ENCODE measurements at regions not wholly inside any gene's neighbourhood (a gene's known extent, or its start where the extent isn't known, plus 50 kb on each side); places are given as distances from the start of the nearest gene placed in this dataset.

- no peaks in the 10 kb centered on the region for H3K36me3 ChIP-seq (ENCODE audit: control insufficient read depth, insufficient read depth, low read length)
- no peak overlapping the region for H3K27ac ChIP-seq (ENCODE audit: low read depth, low read length)
- no peak overlapping the region for H3K9ac ChIP-seq (ENCODE audit: low read depth, low read length)
- H3K4me3 ChIP-seq (ENCODE audit: low read depth, low read length): no peak overlapping the region
- H3K9me3 ChIP-seq (ENCODE audit: control insufficient read depth, insufficient read depth, low read length): peaks cover 6% of the 10 kb centered on the region
- H3K27me3 ChIP-seq (ENCODE audit: control insufficient read depth, insufficient read depth, low read length): no peaks in the 10 kb centered on the region
- H3K4me1 ChIP-seq (ENCODE audit: control insufficient read depth, insufficient read depth, low read length): no peaks in the 10 kb centered on the region
These were observed 184.8 kb downstream of the GBA3 start for GRCh38 chr4:22877486-22878052.

GRCh38 chr4:22876270-22876669 is 183.5 kb downstream of the GBA3 start:
- no peaks in the 10 kb centered on the region for H3K9me3 ChIP-seq (ENCODE audit: control insufficient read depth, insufficient read depth, low read length)
- H3K9ac ChIP-seq (ENCODE audit: low read depth, low read length): no peak overlapping the region
- H3K27ac ChIP-seq (ENCODE audit: low read depth, low read length): no peak overlapping the region
- H3K36me3 ChIP-seq (ENCODE audit: control insufficient read depth, insufficient read depth, low read length): no peaks in the 10 kb centered on the region
- H3K4me1 ChIP-seq (ENCODE audit: control insufficient read depth, insufficient read depth, low read length): no peaks in the 10 kb centered on the region
- no peaks in the 10 kb centered on the region for H3K27me3 ChIP-seq (ENCODE audit: control insufficient read depth, insufficient read depth, low read length)
- no peak overlapping the region for H3K4me3 ChIP-seq (ENCODE audit: low read depth, low read length)

- H3K27ac ChIP-seq (ENCODE audit: low read depth, low read length): no peak overlapping the region
- no peak overlapping the region for H3K4me3 ChIP-seq (ENCODE audit: low read depth, low read length)
- H3K27me3 ChIP-seq (ENCODE audit: control insufficient read depth, insufficient read depth, low read length): no peaks in the 10 kb centered on the region
- no peaks in the 10 kb centered on the region for H3K9me3 ChIP-seq (ENCODE audit: control insufficient read depth, insufficient read depth, low read length)
- no peaks in the 10 kb centered on the region for H3K36me3 ChIP-seq (ENCODE audit: control insufficient read depth, insufficient read depth, low read length)
- no peak overlapping the region for H3K9ac ChIP-seq (ENCODE audit: low read depth, low read length)
- no peaks in the 10 kb centered on the region for H3K4me1 ChIP-seq (ENCODE audit: control insufficient read depth, insufficient read depth, low read length)
These were observed 183.0 kb downstream of the GBA3 start for GRCh38 chr4:22875587-22876257.

DNA sequence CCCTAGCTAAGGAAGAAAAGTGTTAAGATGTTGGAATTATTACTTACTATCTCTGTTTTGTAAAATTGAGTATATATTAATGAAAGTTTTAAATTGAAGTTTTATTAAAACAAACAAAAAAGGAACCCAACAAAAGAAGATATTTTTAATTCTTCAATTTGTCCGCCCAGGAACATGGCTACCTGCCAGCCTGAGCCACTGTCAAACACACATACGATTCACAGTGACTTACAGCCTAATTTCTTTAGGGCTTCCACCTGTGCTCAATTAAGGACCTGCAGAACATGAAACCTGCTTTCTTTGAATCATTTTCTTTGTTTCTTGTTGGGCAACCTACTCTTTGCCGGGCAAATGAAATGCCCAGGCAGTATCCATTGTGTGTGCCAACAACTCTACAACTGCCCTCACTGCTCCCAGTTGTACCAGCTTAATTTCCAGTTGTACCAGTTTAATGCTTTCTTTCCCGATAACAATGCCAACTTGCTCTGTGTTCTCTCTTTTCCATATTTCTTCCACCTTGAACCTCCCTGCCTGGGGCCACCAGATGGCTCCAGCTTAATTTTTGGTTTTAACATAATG is 181.7 kb downstream of the GBA3 start:
- Histone ChIP-seq H3K36me3 (ENCODE audit: control insufficient read depth, insufficient read depth, low read length) (no peaks in the 10 kb centered on the region), H3K9ac (ENCODE audit: low read depth, low read length) (no peak overlapping the region), H3K4me1 (ENCODE audit: control insufficient read depth, insufficient read depth, low read length) (no peaks in the 10 kb centered on the region), H3K9me3 (ENCODE audit: control insufficient read depth, insufficient read depth, low read length) (no peaks in the 10 kb centered on the region), H3K27me3 (ENCODE audit: control insufficient read depth, insufficient read depth, low read length) (no peaks in the 10 kb centered on the region), H3K27ac (ENCODE audit: low read depth, low read length) (no peak overlapping the region), H3K4me3 (ENCODE audit: low read depth, low read length) (no peak overlapping the region)

DNA sequence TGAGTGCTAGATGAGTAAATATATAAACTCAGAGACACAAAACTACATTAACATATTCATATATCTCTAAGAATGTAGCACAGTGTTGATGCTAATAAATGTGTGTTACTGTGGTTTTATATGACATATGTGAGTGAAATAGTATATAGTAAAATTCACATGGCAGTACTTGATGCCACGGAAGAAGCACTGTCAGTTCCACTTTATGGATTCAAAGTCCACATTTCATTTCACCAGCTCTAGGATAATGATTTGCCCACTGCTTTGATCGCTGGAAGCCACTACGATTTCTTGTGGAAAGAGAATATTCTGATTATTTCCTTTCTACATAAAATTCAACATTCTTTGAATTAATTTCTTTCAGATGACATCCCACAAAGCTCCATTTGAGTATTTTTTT is 181.2 kb downstream of the GBA3 start:
- no peak overlapping the region for H3K9ac ChIP-seq (ENCODE audit: low read depth, low read length)
- H3K9me3 ChIP-seq (ENCODE audit: control insufficient read depth, insufficient read depth, low read length): no peaks in the 10 kb centered on the region
- no peaks in the 10 kb centered on the region for H3K36me3 ChIP-seq (ENCODE audit: control insufficient read depth, insufficient read depth, low read length)
- H3K4me1 ChIP-seq (ENCODE audit: control insufficient read depth, insufficient read depth, low read length): no peaks in the 10 kb centered on the region
- no peak overlapping the region for H3K27ac ChIP-seq (ENCODE audit: low read depth, low read length)
- H3K27me3 ChIP-seq (ENCODE audit: control insufficient read depth, insufficient read depth, low read length): no peaks in the 10 kb centered on the region
- H3K4me3 ChIP-seq (ENCODE audit: low read depth, low read length): no peak overlapping the region

DNA sequence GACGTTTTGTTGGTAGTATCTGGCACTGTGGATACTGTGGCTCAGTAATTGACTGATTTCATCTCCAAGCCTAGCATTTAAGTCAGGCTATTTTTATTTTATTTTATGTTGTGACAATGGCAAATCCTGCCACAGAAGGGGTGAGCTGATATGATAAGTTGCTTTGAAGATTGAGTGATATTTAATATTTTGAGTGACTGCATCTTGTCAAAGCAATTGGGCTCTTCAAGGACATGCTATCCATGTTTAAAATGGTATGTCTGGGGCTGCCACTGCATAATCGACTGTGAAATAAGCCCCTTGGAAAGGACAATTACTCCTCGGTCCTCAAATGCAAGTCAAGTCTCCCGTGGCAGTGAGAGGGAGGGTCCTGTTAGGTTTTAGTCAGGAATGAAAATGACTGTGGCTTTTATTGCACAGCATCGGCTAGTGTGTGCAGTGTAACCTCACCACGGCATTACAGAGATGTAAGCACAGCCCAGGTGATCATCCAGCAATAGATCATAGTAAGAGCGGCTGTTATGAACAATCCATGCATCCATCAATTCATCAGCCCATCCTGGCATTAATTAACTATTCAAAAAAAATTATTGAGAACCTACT is 178.2 kb downstream of the GBA3 start:
- Histone ChIP-seq H3K9me3 (ENCODE audit: control insufficient read depth, insufficient read depth, low read length) (no peaks in the 10 kb centered on the region), H3K4me1 (ENCODE audit: control insufficient read depth, insufficient read depth, low read length) (no peaks in the 10 kb centered on the region), H3K9ac (ENCODE audit: low read depth, low read length) (no peak overlapping the region), H3K27me3 (ENCODE audit: control insufficient read depth, insufficient read depth, low read length) (no peaks in the 10 kb centered on the region), H3K27ac (ENCODE audit: low read depth, low read length) (no peak overlapping the region), H3K36me3 (ENCODE audit: control insufficient read depth, insufficient read depth, low read length) (no peaks in the 10 kb centered on the region), H3K4me3 (ENCODE audit: low read depth, low read length) (no peak overlapping the region)

DNA sequence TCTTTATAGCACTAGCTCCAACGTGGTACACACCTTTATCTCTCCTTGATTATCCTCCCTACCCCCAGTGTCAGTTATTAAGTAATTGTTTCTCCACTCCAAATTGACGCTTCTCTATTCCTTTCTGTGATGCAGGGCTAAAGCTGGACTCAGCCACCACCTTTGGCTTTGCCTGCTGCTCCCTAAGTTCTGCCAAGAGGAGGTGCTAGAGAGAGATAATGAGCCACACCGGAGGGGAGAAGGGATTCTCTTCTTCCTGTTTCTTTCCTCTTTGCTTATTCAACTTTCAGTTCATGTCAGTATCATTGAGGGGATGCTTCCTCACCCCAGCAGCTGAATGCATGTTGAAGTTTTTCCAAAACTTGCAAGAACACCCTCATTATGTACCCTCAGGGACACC is 176.5 kb downstream of the GBA3 start:
- no peaks in the 10 kb centered on the region for H3K36me3 ChIP-seq (ENCODE audit: control insufficient read depth, insufficient read depth, low read length)
- H3K4me3 ChIP-seq (ENCODE audit: low read depth, low read length): no peak overlapping the region
- no peak overlapping the region for H3K9ac ChIP-seq (ENCODE audit: low read depth, low read length)
- no peak overlapping the region for H3K27ac ChIP-seq (ENCODE audit: low read depth, low read length)
- H3K9me3 ChIP-seq (ENCODE audit: control insufficient read depth, insufficient read depth, low read length): no peaks in the 10 kb centered on the region
- no peaks in the 10 kb centered on the region for H3K4me1 ChIP-seq (ENCODE audit: control insufficient read depth, insufficient read depth, low read length)
- H3K27me3 ChIP-seq (ENCODE audit: control insufficient read depth, insufficient read depth, low read length): no peaks in the 10 kb centered on the region

All from HUES48 (cell line).